ENCODE measurements at regions not wholly inside any gene's neighbourhood (a gene's known extent, or its start where the extent isn't known, plus 50 kb on each side); places are given as distances from the start of the nearest gene placed in this dataset.

GRCh38 chr5:173712609-173713175 is 96.2 kb upstream of the BOD1 start:
- no peaks in the 10 kb centered on the region for H3K36me3 ChIP-seq
- TF ChIP-seq CTCF (IDR thresholded peaks at IDR 0.05) = no peak
- no peaks in the 10 kb centered on the region for H3K27me3 ChIP-seq
- DNase-seq = no peak
- H3K27ac ChIP-seq = no peak overlapping the region
- no peaks in the 10 kb centered on the region for H3K9me3 ChIP-seq
- intact Hi-C loops (cut with DNase I) = no loop called here
- no peak for ATAC-seq
- H3K4me3 ChIP-seq = no peak overlapping the region
- H3K4me1 ChIP-seq = peaks cover 0 to 4% of the 10 kb centered on the region in 2 donors

- H3K27ac ChIP-seq = peak overlapping the region in 1 of 2 donors; percentile 50
- peak; percentile 72 for ATAC-seq
- H3K27me3 ChIP-seq = no peaks in the 10 kb centered on the region
- no peaks in the 10 kb centered on the region for H3K9me3 ChIP-seq
- no peaks in the 10 kb centered on the region for H3K36me3 ChIP-seq
- DNase-seq = no peak
- intact Hi-C loops (cut with DNase I) = no loop called here
- TF ChIP-seq CTCF (IDR thresholded peaks at IDR 0.05) = no peak
- peaks cover 0 to 11% of the 10 kb centered on the region in 2 donors for H3K4me1 ChIP-seq
- H3K4me3 ChIP-seq = no peak overlapping the region
Measured at GRCh38 chr5:173714551-173715428, 98.3 kb upstream of the BOD1 start.

GRCh38 chr5:173715607-173716006 is 99.2 kb upstream of the BOD1 start:
- Histone ChIP-seq H3K4me1 (peaks cover 0 to 11% of the 10 kb centered on the region in 2 donors), H3K9me3 (no peaks in the 10 kb centered on the region), H3K36me3 (no peaks in the 10 kb centered on the region), H3K27ac (no peak overlapping the region), H3K4me3 (no peak overlapping the region), H3K27me3 (no peaks in the 10 kb centered on the region)
- TF ChIP-seq CTCF (IDR thresholded peaks at IDR 0.05) = no peak
- ATAC-seq = no peak
- DNase-seq = no peak
- intact Hi-C loops (cut with DNase I) = no loop called here

- Histone ChIP-seq H3K4me1 (peaks cover 0 to 11% of the 10 kb centered on the region in 2 donors), H3K9me3 (no peaks in the 10 kb centered on the region), H3K36me3 (no peaks in the 10 kb centered on the region), H3K27ac (no peak overlapping the region), H3K4me3 (no peak overlapping the region), H3K27me3 (no peaks in the 10 kb centered on the region)
- ATAC-seq (no peak), DNase-seq (no peak)
- intact Hi-C loops (cut with DNase I) = no loop called here
- no peak for TF ChIP-seq CTCF (IDR thresholded peaks at IDR 0.05)
Measured at GRCh38 chr5:173716058-173716682, 99.7 kb upstream of the BOD1 start.

GRCh38 chr5:173717959-173718358 is 101.5 kb upstream of the BOD1 start:
- no peak overlapping the region for H3K27ac ChIP-seq
- H3K4me3 ChIP-seq = no peak overlapping the region
- ATAC-seq (no peak), DNase-seq (no peak)
- H3K36me3 ChIP-seq = no peaks in the 10 kb centered on the region
- no peaks in the 10 kb centered on the region for H3K9me3 ChIP-seq
- H3K4me1 ChIP-seq = peaks cover 0 to 11% of the 10 kb centered on the region in 2 donors
- no peak for TF ChIP-seq CTCF (IDR thresholded peaks at IDR 0.05)
- intact Hi-C loops (cut with DNase I) = no loop called here
- no peaks in the 10 kb centered on the region for H3K27me3 ChIP-seq

Measured in left lung (tissue), 4 donors.